PFSK-1 (cell line): ENCODE measurements at regions not wholly inside any gene's neighbourhood (a gene's known extent, or its start where the extent isn't known, plus 50 kb on each side); places are given as distances from the start of the nearest gene placed in this dataset.

Source experiments
- POLR2AphosphoS5 ChIP-seq: IDR thresholded peaks from 2 replicates; pipeline ENCODE4 v1.6.1; 2012; ENCODE audit warnings: low read depth, mild to moderate bottlenecking, control low read depth, low read length, moderate library complexity
- REST ChIP-seq, 2 experiments: IDR thresholded peaks; 2 replicates each; pipeline versions ENCODE4 v1.6.1 to v1.8.0; 2011 to 2012; ENCODE audit warnings: low read depth in 2 of 2, low read length in 2 of 2, control low read depth in 1 of 2, inconsistent platforms in 1 of 2, mild to moderate bottlenecking in 1 of 2, moderate library complexity in 1 of 2; ENCODE audit not compliant: insufficient read depth in 1 of 2
- SIN3A ChIP-seq: IDR thresholded peaks from 2 replicates; pipeline ENCODE4 v1.6.1; 2012; ENCODE audit warnings: mild to moderate bottlenecking, low read length, moderate library complexity, borderline replicate concordance; ENCODE audit not compliant: insufficient read depth
- TAF1 ChIP-seq: IDR thresholded peaks from 2 replicates; pipeline ENCODE4 v1.6.1; 2012; ENCODE audit warnings: low read length, control low read depth, borderline replicate concordance; ENCODE audit not compliant: insufficient read depth

GRCh38 chr20:39290575-39290974, 328.4 kb downstream of the DHX35 start:
- TF ChIP-seq POLR2AphosphoS5 (no peak), SIN3A (no peak), TAF1 (no peak), REST (IDR thresholded peaks at IDR 0.05; ENCODE audit: insufficient read depth in 1 of 2, low read depth in 2 of 2, low read length in 2 of 2) (no peak)
